Amniotic epithelial cell (primary cell): ENCODE measurements at regions not wholly inside any gene's neighbourhood (a gene's known extent, or its start where the extent isn't known, plus 50 kb on each side); places are given as distances from the start of the nearest gene placed in this dataset.
A peak's percentile ranks its signal among the peaks of the same experiment; 100 is the strongest.
"Not testable (repeated sequence)": the region's sequence is repeated elsewhere in the genome, so short reads cannot be mapped to it uniquely, and the experiment has no call there.

Source experiments
- DNase-seq: peaks from one replicate; pipeline ENCODE4 v3.0.0-alpha.2; 2010; ENCODE audit warnings: low read depth

- DNase-seq: no peak
These were observed 1023.8 kb downstream of the FAT4 start for GRCh38 chr4:126338548-126338947.

GRCh38 chr4:126341927-126342326 is 1027.2 kb downstream of the FAT4 start:
- DNase-seq: no peak

- DNase-seq: no peak
These were observed 1029.7 kb downstream of the FAT4 start for GRCh38 chr4:126344472-126344871.

GRCh38 chr4:126346654-126347053 is 1031.9 kb downstream of the FAT4 start:
- DNase-seq: peak; percentile 6

- DNase-seq: no peak
These were observed 1040.0 kb downstream of the FAT4 start for GRCh38 chr4:126354784-126355183.

GRCh38 chr4:126358041-126358440 is 1043.3 kb downstream of the FAT4 start:
- no peak for DNase-seq

GRCh38 chr4:126361287-126361686 is 1046.5 kb downstream of the FAT4 start:
- DNase-seq: no peak

GRCh38 chr4:126364311-126364911 is 1049.7 kb downstream of the FAT4 start:
- peak; percentile 64 for DNase-seq

GRCh38 chr4:126369076-126369475 is 1054.3 kb downstream of the FAT4 start:
- no peak for DNase-seq

GRCh38 chr4:126372634-126373033 is 1057.9 kb downstream of the FAT4 start:
- DNase-seq: no peak

- no peak for DNase-seq
These were observed 1060.8 kb downstream of the FAT4 start for GRCh38 chr4:126375462-126376054.

GRCh38 chr4:126385954-126386353 is 1071.2 kb downstream of the FAT4 start:
- DNase-seq: no peak

- DNase-seq: no peak
These were observed 1071.8 kb downstream of the FAT4 start for GRCh38 chr4:126386512-126386911.

- DNase-seq: peak; percentile 44
These were observed 1080.9 kb downstream of the FAT4 start for GRCh38 chr4:126395664-126396063.

- no peak for DNase-seq
These were observed 1081.4 kb downstream of the FAT4 start for GRCh38 chr4:126396121-126396520.

- no peak for DNase-seq
These were observed 1081.9 kb downstream of the FAT4 start for GRCh38 chr4:126396703-126397102.

GRCh38 chr4:126404549-126404948 is 1089.8 kb downstream of the FAT4 start:
- DNase-seq: peak; percentile 1

- DNase-seq: peak; percentile 55
These were observed 1090.7 kb downstream of the FAT4 start for GRCh38 chr4:126405369-126405982.

- no peak for DNase-seq
These were observed 1095.0 kb downstream of the FAT4 start for GRCh38 chr4:126409746-126410145.

GRCh38 chr4:126411047-126411446 is 1096.3 kb downstream of the FAT4 start:
- no peak for DNase-seq

- DNase-seq: not testable (repeated sequence)
These were observed 1097.6 kb downstream of the FAT4 start for GRCh38 chr4:126412310-126412709.

- DNase-seq: no peak
These were observed 1100.0 kb downstream of the FAT4 start for GRCh38 chr4:126414741-126415140.

GRCh38 chr4:126419266-126419665 is 1104.5 kb downstream of the FAT4 start:
- no peak for DNase-seq

- no peak for DNase-seq
These were observed 1113.1 kb downstream of the FAT4 start for GRCh38 chr4:126427853-126428252.
